Sigmoid colon (tissue), 4 donors: ENCODE measurements at regions not wholly inside any gene's neighbourhood (a gene's known extent, or its start where the extent isn't known, plus 50 kb on each side); places are given as distances from the start of the nearest gene placed in this dataset.

ENCODE experiments used
- EP300 ChIP-seq, 4 donors: sonication (generic); formaldehyde crosslinking; IDR thresholded peaks; one replicate each; pipeline ENCODE4 v1.6.1; 2017; ENCODE audit warnings: antibody characterized with exemption in 4 of 4
- POLR2AphosphoS5 ChIP-seq, 4 donors: sonication (generic); formaldehyde crosslinking; IDR thresholded peaks; one replicate each; pipeline ENCODE4 v1.6.1; 2017; ENCODE audit warnings: antibody characterized with exemption in 4 of 4
- TF ChIP-seq, protein P1 (sequence below), 4 experiments: fragments of 450-650 bp in 3 of 4; fragments of 200-600 bp in 1 of 4; IDR thresholded peaks; one replicate each; pipeline ENCODE4 v1.5.1; 2016 to 2019; ENCODE audit warnings: antibody characterized with exemption in 4 of 4, mild to moderate bottlenecking in 3 of 4, moderate library complexity in 2 of 4

DNA sequence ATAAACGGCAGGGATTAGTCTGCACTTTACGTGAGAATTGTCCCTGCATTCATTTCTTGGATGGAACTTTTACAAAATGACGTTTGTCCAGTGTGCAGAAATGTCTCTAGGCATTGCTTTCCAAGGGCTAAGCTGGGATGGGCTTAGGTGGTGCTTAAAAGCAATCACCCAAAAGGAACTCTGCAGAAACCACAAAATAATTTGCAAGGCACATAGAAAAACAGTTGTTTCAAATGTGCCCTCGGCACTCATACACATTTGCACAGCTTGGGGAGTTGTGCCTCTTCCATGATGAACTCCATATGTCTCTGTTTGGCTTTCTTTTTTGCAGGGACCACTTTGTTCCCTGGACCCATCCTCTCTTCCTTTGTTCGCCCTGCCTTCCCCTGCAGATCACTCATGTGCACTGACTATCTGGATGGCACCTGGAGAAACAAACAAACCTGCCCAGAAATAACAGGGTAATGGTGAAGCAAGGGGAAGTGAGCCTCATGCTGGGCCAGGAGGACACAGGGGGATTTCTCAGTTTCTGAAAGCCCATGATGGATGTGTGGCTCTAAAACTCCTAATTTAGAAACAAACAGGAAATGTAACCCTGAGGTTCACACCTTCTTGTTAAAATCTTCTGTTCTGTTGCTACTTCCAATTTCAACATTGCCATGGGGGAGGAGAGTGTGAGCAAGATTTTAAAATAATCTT, 150.2 kb downstream of the SNX19 start:
- TF ChIP-seq, protein P1, sequence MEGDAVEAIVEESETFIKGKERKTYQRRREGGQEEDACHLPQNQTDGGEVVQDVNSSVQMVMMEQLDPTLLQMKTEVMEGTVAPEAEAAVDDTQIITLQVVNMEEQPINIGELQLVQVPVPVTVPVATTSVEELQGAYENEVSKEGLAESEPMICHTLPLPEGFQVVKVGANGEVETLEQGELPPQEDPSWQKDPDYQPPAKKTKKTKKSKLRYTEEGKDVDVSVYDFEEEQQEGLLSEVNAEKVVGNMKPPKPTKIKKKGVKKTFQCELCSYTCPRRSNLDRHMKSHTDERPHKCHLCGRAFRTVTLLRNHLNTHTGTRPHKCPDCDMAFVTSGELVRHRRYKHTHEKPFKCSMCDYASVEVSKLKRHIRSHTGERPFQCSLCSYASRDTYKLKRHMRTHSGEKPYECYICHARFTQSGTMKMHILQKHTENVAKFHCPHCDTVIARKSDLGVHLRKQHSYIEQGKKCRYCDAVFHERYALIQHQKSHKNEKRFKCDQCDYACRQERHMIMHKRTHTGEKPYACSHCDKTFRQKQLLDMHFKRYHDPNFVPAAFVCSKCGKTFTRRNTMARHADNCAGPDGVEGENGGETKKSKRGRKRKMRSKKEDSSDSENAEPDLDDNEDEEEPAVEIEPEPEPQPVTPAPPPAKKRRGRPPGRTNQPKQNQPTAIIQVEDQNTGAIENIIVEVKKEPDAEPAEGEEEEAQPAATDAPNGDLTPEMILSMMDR (IDR thresholded peaks at IDR 0.05): no peak
- TF ChIP-seq POLR2AphosphoS5 (IDR thresholded peaks at IDR 0.05) (no peak), EP300 (IDR thresholded peaks at IDR 0.05) (no peak)
